ENCODE measurements at regions not wholly inside any gene's neighbourhood (a gene's known extent, or its start where the extent isn't known, plus 50 kb on each side); places are given as distances from the start of the nearest gene placed in this dataset.

DNA sequence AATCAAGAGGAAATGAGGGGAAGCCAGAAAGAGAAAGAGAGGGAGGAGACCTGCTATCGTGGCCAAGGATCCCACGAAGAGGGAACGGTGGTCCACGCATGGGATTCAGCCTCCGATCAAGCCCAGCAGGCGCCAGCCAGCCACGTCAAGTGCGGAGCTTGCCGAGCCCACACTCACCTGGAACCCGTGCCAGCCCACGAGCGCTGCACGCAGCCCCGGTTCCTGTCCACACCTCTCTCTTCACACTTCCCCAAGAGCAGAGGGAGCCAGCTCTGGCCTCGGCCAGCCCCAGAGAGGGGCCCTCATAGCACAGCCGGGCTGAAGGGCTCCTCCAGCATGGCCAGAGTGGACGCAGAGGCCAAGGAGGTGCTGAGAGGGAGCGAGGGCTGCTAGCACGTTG, 795.1 kb upstream of the GRIA3 start:
- TF ChIP-seq, protein P1, sequence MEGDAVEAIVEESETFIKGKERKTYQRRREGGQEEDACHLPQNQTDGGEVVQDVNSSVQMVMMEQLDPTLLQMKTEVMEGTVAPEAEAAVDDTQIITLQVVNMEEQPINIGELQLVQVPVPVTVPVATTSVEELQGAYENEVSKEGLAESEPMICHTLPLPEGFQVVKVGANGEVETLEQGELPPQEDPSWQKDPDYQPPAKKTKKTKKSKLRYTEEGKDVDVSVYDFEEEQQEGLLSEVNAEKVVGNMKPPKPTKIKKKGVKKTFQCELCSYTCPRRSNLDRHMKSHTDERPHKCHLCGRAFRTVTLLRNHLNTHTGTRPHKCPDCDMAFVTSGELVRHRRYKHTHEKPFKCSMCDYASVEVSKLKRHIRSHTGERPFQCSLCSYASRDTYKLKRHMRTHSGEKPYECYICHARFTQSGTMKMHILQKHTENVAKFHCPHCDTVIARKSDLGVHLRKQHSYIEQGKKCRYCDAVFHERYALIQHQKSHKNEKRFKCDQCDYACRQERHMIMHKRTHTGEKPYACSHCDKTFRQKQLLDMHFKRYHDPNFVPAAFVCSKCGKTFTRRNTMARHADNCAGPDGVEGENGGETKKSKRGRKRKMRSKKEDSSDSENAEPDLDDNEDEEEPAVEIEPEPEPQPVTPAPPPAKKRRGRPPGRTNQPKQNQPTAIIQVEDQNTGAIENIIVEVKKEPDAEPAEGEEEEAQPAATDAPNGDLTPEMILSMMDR (IDR thresholded peaks at IDR 0.05), result no peak
- TF ChIP-seq POLR2A (IDR thresholded peaks at IDR 0.05), result no peak
